HepG2 (cell line): ENCODE measurements at regions not wholly inside any gene's neighbourhood (a gene's known extent, or its start where the extent isn't known, plus 50 kb on each side); places are given as distances from the start of the nearest gene placed in this dataset.

Experiments used
- ATAC-seq: fragments of 200-7000 bp; cut with Tn5 transposase; 3 replicates; pipeline ENCODE4 v1.9.1; 2020; ENCODE audit warnings: mild to moderate bottlenecking, moderate library complexity
- BruUV-seq: library from RNA; stranded (reverse); fragments of 400-500 nt; replicated peaks from 2 replicates; lab custom pipeline; 2021; lab: Mats Ljungman, UMichigan
- CTCF ChIA-PET: fragments of 300-600 bp; formaldehyde crosslinking; extraction: SDS; loops from one replicate; lab custom pipeline; 2021; ENCODE audit warnings: low total read pairs, inconsistent platforms, low intra/inter-chr PET ratio; lab: Yijun Ruan, JAX
- POLR2A ChIA-PET: fragments of 350-600 bp; sonication (Branson Sonifier 250); formaldehyde crosslinking; loops from one replicate; lab custom pipeline; 2020; ENCODE audit warnings: antibody characterized with exemption, inconsistent platforms; lab: Yijun Ruan, JAX
- DNase-seq: peaks from one replicate; pipeline ENCODE4 v3.0.0-alpha.2; 2015; ENCODE audit warnings: low spot score
- FAIRE-seq: peaks from 3 replicates; lab custom pipeline; 2011; peaks lifted over from hg19 to GRCh38; lab: Jason Lieb, UNC
- H2AFZ ChIP-seq: one replicate; pipeline ENCODE4 v1.6.1; 2011; ENCODE audit warnings: low read length, inconsistent platforms
- H3K27ac ChIP-seq: fragments of 300-600 bp; 3 replicates; pipeline ENCODE4 v1.8.0; 2011; ENCODE audit warnings: mixed run types, mild to moderate bottlenecking, mixed read lengths, low read length, inconsistent platforms; ENCODE audit not compliant: insufficient read depth; ENCODE audit errors: extremely low read length
- H3K27me3 ChIP-seq, 2 experiments: fragments of 200-600 bp in 1 of 2; 2 replicates in 1 of 2; 3 replicates in 1 of 2; pipeline versions ENCODE4 v1.6.0 to v1.8.0; 2011; ENCODE audit warnings: low read length in 2 of 2, mild to moderate bottlenecking in 2 of 2, moderate library complexity in 2 of 2, inconsistent platforms in 1 of 2; ENCODE audit not compliant: insufficient read depth in 2 of 2, control insufficient read depth in 1 of 2
- H3K36me3 ChIP-seq, 2 experiments: fragments of 200-600 bp in 1 of 2; replicated peaks in 1 of 2; 2 replicates in 1 of 2; 3 replicates in 1 of 2; pipeline versions ENCODE4 v1.5.1 to v1.8.0; 2011; ENCODE audit warnings: low read length in 2 of 2, inconsistent platforms in 1 of 2; ENCODE audit not compliant: insufficient read depth in 2 of 2, control insufficient read depth in 1 of 2
- H3K4me1 ChIP-seq: 2 replicates; pipeline ENCODE4 v1.5.1; 2012; ENCODE audit warnings: low read length, inconsistent platforms; ENCODE audit not compliant: insufficient read depth
- H3K4me2 ChIP-seq: 2 replicates; pipeline ENCODE4 v1.6.0; 2011; ENCODE audit warnings: low read depth, low read length, inconsistent platforms
- H3K4me3 ChIP-seq, 3 experiments: fragments of 200-600 bp in 1 of 3; sonication (generic), shearing (Covaris generic) in 1 of 3; replicated peaks in 1 of 3; 2 replicates each; pipeline ENCODE4 v1.5.1; 2011 to 2016; ENCODE audit warnings: low read length in 3 of 3, inconsistent platforms in 2 of 3, low read depth in 2 of 3, mild to moderate bottlenecking in 2 of 3, control low read depth in 1 of 3, mixed read lengths in 1 of 3; ENCODE audit not compliant: insufficient read depth in 1 of 3
- H3K79me2 ChIP-seq: one replicate; pipeline ENCODE4 v1.6.1; 2011; ENCODE audit warnings: low read length, inconsistent platforms; ENCODE audit not compliant: insufficient read depth
- H3K9ac ChIP-seq: 2 replicates; pipeline ENCODE4 v1.6.0; 2011; ENCODE audit warnings: mild to moderate bottlenecking, low read depth, low read length, inconsistent platforms; ENCODE audit not compliant: insufficient read depth
- H3K9me3 ChIP-seq: 2 replicates; pipeline ENCODE4 v1.5.1; 2012; ENCODE audit warnings: mild to moderate bottlenecking, low read length
- H4K20me1 ChIP-seq: 2 replicates; pipeline ENCODE4 v1.6.0; 2011; ENCODE audit warnings: inconsistent platforms, mild to moderate bottlenecking, low read length, moderate library complexity; ENCODE audit not compliant: insufficient read depth
- ELF1 ChIP-seq: sonication (generic); formaldehyde crosslinking; IDR thresholded peaks from 2 replicates; pipeline ENCODE4 v1.4.0; 2020; ENCODE audit warnings: missing genetic modification reagents
- FOXA3 ChIP-seq: IDR thresholded peaks from 2 replicates; pipeline ENCODE4 v1.6.1; 2016; ENCODE audit warnings: missing genetic modification reagents, missing compliant biosample characterization
- HBP1 ChIP-seq: IDR thresholded peaks from 2 replicates; pipeline ENCODE4 v1.6.1; 2016; ENCODE audit warnings: low read depth, control low read depth
- NR1H2 ChIP-seq: sonication (generic); formaldehyde crosslinking; IDR thresholded peaks from 2 replicates; pipeline ENCODE4 v1.8.1; 2022; ENCODE audit warnings: low read depth, missing genetic modification reagents, borderline replicate concordance
- NRL ChIP-seq: sonication (generic); formaldehyde crosslinking; IDR thresholded peaks from 2 replicates; pipeline ENCODE4 v1.5.0; 2020; ENCODE audit warnings: missing genetic modification reagents, mild to moderate bottlenecking, moderate library complexity, borderline replicate concordance
- SP5 ChIP-seq: IDR thresholded peaks from 2 replicates; pipeline ENCODE4 v1.6.1; 2016; ENCODE audit warnings: low read depth, borderline replicate concordance
- TAF1 ChIP-seq: sonication (generic); formaldehyde crosslinking; IDR thresholded peaks from 2 replicates; pipeline ENCODE4 v1.4.0; 2020; ENCODE audit warnings: missing genetic modification reagents
- TBP ChIP-seq: sonication (generic); formaldehyde crosslinking; IDR thresholded peaks from 2 replicates; pipeline ENCODE4 v1.5.0; 2020; ENCODE audit warnings: missing genetic modification reagents
- TFDP2 ChIP-seq: sonication (generic); formaldehyde crosslinking; IDR thresholded peaks from 2 replicates; pipeline ENCODE4 v1.4.0; 2020; ENCODE audit warnings: missing genetic modification reagents
- ZNF326 ChIP-seq: sonication (generic); formaldehyde crosslinking; IDR thresholded peaks from 2 replicates; pipeline ENCODE4 v1.4.0; 2020; ENCODE audit warnings: missing genetic modification reagents, borderline replicate concordance
- ZNF605 ChIP-seq: sonication (generic); formaldehyde crosslinking; IDR thresholded peaks from 2 replicates; pipeline ENCODE4 v1.8.0; 2022; ENCODE audit warnings: mild to moderate bottlenecking, missing genetic modification reagents
- WGBS: methylation state at CpG from one replicate; pipeline ENCODE4 v1.1.6; 2017; ENCODE audit warnings: low lambda C conversion rate; 5-methylcytosine and 5-hydroxymethylcytosine counted together
- in situ Hi-C: cut with HindIII; loops from 2 replicates; pipeline ENCODE4 v1.10.0; 2017; ENCODE audit warnings: low pct_unique_long_range_greater_than_20kb; ENCODE audit not compliant: extremely low pct_ligation_motif_present
- intact Hi-C: fragments of 100-400 bp; cut with micrococcal nuclease; formaldehyde crosslinking; loops from one replicate; pipeline ENCODE4 v1.10.0; 2022; ENCODE audit not compliant: unreplicated experiment
- TF ChIP-seq, protein P1 (sequence below): sonication (generic); formaldehyde crosslinking; IDR thresholded peaks from 2 replicates; pipeline ENCODE4 v1.4.0; 2020; ENCODE audit warnings: mild to moderate bottlenecking, missing genetic modification reagents
- TF ChIP-seq, protein P2 (sequence below): fragments of 450-650 bp; IDR thresholded peaks from 2 replicates; pipeline ENCODE4 v1.6.1; 2017

DNA sequence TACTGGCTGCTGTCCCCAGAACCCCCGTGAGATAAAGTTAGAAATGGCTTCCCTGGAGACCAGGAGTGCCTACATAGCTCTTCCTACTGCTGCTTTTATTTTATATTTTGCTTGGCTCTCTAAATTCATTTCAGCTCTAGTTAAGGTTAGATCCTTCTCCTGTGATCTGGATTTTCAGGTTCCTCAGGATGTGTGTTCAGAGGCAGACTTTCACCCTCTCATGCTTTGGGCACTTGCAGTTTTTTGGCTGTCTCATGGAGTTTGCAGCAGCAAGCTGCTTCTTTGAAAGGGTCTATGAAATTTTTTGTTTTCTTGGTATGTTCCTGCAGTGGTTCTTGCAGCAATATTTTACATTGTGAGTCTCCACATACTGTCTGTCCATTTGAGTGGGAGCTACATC, 93.3 kb downstream of the ATP23 start (continued):
- TF ChIP-seq TFDP2 = no peak
- TF ChIP-seq TAF1 (CRISPR knock-in tag) = no peak
- no peak for TF ChIP-seq FOXA3 (CRISPR knock-in tag)

DNA sequence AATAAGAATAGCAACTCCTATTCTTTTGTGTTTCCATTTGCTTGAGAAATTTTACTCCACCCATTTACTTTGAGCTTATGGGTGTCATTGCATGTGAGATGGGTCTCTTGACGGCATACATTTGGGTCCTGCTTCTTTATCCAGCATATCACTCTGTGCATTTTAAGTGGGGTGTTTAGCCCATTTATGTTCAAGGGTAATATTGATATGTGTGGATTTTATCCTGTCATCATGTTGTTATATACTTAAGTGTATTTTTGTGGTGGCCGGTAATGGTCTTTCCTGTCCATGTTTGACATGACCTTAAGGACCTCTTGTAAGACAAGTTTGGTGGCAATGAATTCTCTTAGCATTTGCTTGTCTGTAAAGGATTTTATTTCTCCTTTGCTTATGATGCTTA, 100.1 kb downstream of the ATP23 start:
- Histone ChIP-seq H3K27ac (no peak overlapping the region), H3K27me3 (no peaks in the 10 kb centered on the region), H3K9me3 (peaks cover 4% of the 10 kb centered on the region; the same call in 1 of the 2 replicates), H2AFZ (no peak overlapping the region), H3K4me3 (no peak overlapping the region), H3K4me2 (no peak overlapping the region), H3K9ac (no peak overlapping the region), H4K20me1 (no peaks in the 10 kb centered on the region), H3K79me2 (no peaks in the 10 kb centered on the region), H3K36me3 (no peaks in the 10 kb centered on the region), H3K4me1 (no peaks in the 10 kb centered on the region)
- POLR2A ChIA-PET = no interaction called here
- CTCF ChIA-PET = no interaction called here
- WGBS = 3% methylated on average over 2 of the region's 2 CpGs
- FAIRE-seq (no peak), ATAC-seq (no peak), DNase-seq (no peak)
- intact Hi-C loops (no loop called here), in situ Hi-C loops (no loop called here)
- TF ChIP-seq NR1H2 = no peak
- TF ChIP-seq, protein P1, sequence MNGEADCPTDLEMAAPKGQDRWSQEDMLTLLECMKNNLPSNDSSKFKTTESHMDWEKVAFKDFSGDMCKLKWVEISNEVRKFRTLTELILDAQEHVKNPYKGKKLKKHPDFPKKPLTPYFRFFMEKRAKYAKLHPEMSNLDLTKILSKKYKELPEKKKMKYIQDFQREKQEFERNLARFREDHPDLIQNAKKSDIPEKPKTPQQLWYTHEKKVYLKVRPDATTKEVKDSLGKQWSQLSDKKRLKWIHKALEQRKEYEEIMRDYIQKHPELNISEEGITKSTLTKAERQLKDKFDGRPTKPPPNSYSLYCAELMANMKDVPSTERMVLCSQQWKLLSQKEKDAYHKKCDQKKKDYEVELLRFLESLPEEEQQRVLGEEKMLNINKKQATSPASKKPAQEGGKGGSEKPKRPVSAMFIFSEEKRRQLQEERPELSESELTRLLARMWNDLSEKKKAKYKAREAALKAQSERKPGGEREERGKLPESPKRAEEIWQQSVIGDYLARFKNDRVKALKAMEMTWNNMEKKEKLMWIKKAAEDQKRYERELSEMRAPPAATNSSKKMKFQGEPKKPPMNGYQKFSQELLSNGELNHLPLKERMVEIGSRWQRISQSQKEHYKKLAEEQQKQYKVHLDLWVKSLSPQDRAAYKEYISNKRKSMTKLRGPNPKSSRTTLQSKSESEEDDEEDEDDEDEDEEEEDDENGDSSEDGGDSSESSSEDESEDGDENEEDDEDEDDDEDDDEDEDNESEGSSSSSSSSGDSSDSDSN = no peak
- no peak for TF ChIP-seq TBP (CRISPR knock-in tag)
- TF ChIP-seq, protein P2, sequence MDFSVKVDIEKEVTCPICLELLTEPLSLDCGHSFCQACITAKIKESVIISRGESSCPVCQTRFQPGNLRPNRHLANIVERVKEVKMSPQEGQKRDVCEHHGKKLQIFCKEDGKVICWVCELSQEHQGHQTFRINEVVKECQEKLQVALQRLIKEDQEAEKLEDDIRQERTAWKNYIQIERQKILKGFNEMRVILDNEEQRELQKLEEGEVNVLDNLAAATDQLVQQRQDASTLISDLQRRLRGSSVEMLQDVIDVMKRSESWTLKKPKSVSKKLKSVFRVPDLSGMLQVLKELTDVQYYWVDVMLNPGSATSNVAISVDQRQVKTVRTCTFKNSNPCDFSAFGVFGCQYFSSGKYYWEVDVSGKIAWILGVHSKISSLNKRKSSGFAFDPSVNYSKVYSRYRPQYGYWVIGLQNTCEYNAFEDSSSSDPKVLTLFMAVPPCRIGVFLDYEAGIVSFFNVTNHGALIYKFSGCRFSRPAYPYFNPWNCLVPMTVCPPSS = no peak
- no peak for TF ChIP-seq ZNF326 (CRISPR knock-in tag)
- no peak for TF ChIP-seq ELF1 (CRISPR knock-in tag)
- TF ChIP-seq SP5 (CRISPR knock-in tag) = no peak
- no peak for TF ChIP-seq HBP1 (CRISPR knock-in tag)
- TF ChIP-seq ZNF605 = no peak
- no peak for TF ChIP-seq NRL (CRISPR knock-in tag)
- BruUV-seq = no TSS peak
